ENCODE measurements at regions not wholly inside any gene's neighbourhood (a gene's known extent, or its start where the extent isn't known, plus 50 kb on each side); places are given as distances from the start of the nearest gene placed in this dataset.

DNA sequence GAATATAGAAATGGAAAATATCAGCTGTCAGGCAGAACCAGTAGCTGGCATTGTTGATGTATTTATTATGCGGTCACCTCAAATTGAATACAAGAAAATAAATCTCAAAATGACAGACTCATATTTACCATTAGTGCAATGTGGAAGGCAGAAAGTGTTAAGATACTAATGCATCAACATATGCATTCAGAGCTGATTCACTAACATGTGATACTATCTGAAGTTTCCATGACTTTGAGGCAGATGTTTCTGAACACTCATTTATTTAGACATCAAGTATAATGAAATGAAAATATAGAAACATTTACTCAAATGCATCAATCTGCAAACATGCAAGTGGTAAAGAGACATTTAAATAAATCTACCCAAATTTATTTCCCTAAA lies 474.2 kb upstream of the SLC10A2 start:
- TF ChIP-seq, protein P1, sequence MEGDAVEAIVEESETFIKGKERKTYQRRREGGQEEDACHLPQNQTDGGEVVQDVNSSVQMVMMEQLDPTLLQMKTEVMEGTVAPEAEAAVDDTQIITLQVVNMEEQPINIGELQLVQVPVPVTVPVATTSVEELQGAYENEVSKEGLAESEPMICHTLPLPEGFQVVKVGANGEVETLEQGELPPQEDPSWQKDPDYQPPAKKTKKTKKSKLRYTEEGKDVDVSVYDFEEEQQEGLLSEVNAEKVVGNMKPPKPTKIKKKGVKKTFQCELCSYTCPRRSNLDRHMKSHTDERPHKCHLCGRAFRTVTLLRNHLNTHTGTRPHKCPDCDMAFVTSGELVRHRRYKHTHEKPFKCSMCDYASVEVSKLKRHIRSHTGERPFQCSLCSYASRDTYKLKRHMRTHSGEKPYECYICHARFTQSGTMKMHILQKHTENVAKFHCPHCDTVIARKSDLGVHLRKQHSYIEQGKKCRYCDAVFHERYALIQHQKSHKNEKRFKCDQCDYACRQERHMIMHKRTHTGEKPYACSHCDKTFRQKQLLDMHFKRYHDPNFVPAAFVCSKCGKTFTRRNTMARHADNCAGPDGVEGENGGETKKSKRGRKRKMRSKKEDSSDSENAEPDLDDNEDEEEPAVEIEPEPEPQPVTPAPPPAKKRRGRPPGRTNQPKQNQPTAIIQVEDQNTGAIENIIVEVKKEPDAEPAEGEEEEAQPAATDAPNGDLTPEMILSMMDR (IDR thresholded peaks at IDR 0.05) = no peak
- no peak for TF ChIP-seq POLR2A (IDR thresholded peaks at IDR 0.05)

All from thyroid gland (tissue), 4 donors.